ENCODE measurements at regions not wholly inside any gene's neighbourhood (a gene's known extent, or its start where the extent isn't known, plus 50 kb on each side); places are given as distances from the start of the nearest gene placed in this dataset.
"Not testable (repeated sequence)": the region's sequence is repeated elsewhere in the genome, so short reads cannot be mapped to it uniquely, and the experiment has no call there.

DNA sequence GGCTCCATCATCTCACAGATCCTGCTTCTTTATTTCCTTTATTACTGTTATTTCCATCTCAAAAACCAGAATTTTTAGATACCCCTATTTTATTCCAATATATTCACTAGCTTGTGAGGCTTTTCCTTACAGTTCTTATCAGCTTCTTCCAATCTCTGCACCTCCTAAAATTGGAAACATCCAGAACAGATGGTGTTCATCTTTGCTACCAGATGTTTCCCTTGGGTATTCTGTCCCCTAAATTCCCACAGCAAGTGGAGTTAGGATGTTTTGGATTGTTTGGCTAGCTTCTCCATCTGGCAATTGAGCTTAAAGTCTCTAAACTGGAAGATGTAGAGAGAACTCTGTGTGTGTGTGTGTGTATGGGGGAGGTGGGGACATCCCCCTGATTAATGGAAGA is 580.4 kb downstream of the DTWD2 start:
- H3K4me1 Mint-ChIP-seq (ENCODE audit: low read depth): no peaks in the 10 kb centered on the region
- no peak overlapping the region for H3K4me3 Mint-ChIP-seq
- peaks cover 10% of the 10 kb centered on the region for H3K9me3 Mint-ChIP-seq
- H3K27me3 Mint-ChIP-seq (ENCODE audit: low read depth): no peaks in the 10 kb centered on the region
- no peak overlapping the region for H3K27ac Mint-ChIP-seq
- H3K36me3 Mint-ChIP-seq (ENCODE audit: low read depth): no peaks in the 10 kb centered on the region

DNA sequence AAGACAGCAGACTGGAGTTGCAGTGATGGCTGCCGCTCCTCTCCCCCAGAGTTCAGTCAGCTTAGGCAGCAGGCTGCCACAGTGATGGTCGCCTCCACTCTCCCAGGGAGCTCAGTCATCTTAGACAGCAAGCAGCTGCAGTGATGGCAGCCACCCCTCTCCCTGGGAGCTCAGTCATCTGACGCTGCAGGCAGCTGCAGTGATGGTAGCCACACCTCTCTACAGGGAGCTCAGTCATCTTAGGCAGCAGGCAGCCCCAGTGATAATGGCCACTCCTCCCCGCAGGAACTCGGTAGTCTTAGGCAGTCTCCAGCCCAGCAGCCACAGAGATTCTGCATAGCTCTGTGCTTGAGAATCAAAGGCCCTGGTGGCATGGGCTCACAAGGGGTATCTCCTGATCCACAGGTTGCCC is 582.7 kb downstream of the DTWD2 start:
- Mint-ChIP-seq H3K4me3 (no peak overlapping the region), H3K36me3 (ENCODE audit: low read depth) (no peaks in the 10 kb centered on the region), H3K27ac (no peak overlapping the region), H3K27me3 (ENCODE audit: low read depth) (no peaks in the 10 kb centered on the region), H3K4me1 (ENCODE audit: low read depth) (no peaks in the 10 kb centered on the region), H3K9me3 (peaks cover 10% of the 10 kb centered on the region)

DNA sequence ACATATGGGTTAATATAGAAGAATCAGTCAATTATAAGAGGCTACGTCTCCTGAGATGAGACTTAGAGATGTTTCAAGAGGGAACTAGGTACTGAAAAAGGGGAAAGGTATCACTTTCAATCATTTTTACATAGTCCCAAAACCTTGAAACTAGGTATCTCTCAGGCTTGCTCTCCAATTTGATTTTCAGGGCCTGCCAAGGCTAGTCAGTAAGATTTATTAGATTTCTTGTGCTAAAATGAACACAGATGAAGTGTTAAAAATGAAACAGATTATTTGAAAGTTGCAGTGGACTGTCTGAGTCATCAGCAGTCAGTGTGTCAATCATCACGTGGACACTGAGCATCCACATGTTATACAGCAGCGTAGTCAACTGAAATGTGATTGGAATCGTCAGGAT is 591.1 kb downstream of the DTWD2 start:
- no peak overlapping the region for H3K27ac Mint-ChIP-seq
- no peaks in the 10 kb centered on the region for H3K9me3 Mint-ChIP-seq
- H3K27me3 Mint-ChIP-seq (ENCODE audit: low read depth): no peaks in the 10 kb centered on the region
- H3K4me1 Mint-ChIP-seq (ENCODE audit: low read depth): no peaks in the 10 kb centered on the region
- no peaks in the 10 kb centered on the region for H3K36me3 Mint-ChIP-seq (ENCODE audit: low read depth)
- no peak overlapping the region for H3K4me3 Mint-ChIP-seq

DNA sequence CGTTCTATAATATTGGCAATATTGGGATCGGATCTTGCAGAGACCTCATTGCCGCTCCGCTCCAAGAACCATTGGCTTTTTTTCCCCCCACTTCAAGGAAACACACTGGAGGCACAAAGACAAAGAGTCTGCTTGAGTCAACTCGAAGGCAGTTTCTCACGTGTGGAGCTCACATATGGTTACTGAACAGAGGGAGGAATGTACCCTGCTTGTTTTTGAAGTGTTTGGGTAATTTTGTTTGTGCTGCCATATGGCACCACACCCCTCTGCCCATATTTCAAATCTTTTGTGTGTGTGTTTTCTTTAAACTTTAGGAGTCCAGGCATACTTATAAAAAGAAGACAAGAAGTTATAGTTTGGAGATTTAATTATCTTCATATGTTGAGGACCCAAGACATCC is 595.9 kb downstream of the DTWD2 start:
- Mint-ChIP-seq H3K27ac (no peak overlapping the region), H3K4me1 (ENCODE audit: low read depth) (no peaks in the 10 kb centered on the region), H3K27me3 (ENCODE audit: low read depth) (no peaks in the 10 kb centered on the region), H3K4me3 (no peak overlapping the region), H3K36me3 (ENCODE audit: low read depth) (no peaks in the 10 kb centered on the region), H3K9me3 (no peaks in the 10 kb centered on the region)

DNA sequence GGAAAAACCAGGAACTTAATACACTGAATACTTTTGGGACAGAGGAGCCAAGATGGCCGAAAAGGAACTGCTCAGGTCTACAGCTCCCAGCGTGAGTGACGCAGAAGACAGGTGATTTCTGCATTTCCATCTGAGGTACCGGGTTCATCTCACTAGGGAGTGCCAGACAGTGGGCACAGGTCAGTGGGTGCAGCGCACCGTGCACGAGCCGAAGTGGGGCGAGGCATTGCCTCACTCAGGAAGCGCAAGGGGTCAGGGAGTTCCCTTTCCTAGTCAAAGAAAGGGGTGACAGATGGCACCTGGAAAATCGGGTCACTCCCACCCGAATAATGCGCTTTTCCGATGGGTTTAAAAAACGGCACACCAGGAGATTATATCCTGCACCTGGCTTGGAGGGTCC is 605.4 kb downstream of the DTWD2 start:
- peaks cover 15% of the 10 kb centered on the region for H3K9me3 Mint-ChIP-seq
- H3K27ac Mint-ChIP-seq; H3K27me3 Mint-ChIP-seq (ENCODE audit: low read depth); H3K4me3 Mint-ChIP-seq; H3K4me1 Mint-ChIP-seq (ENCODE audit: low read depth); H3K36me3 Mint-ChIP-seq (ENCODE audit: low read depth): not testable (repeated sequence)

DNA sequence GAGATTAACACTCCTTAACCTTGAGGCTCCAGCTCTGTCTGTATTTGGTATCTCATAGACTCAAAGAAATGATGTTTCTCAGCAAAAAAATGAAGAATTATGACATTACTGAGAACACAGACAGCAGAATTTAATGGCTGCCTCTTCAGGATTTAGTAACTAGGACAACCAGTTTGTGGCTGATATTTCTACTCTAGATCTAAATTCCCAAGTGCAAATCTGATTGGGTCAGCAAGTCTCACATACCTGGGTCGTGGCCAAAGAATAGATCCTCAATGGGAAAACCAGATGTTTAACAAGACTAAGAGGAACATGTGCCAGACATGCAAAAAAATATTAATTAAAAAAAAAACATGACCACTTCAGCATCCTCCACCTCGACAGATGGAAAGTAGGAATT is 608.9 kb downstream of the DTWD2 start:
- Mint-ChIP-seq H3K4me3 (no peak overlapping the region), H3K9me3 (peaks cover 11% of the 10 kb centered on the region), H3K4me1 (ENCODE audit: low read depth) (no peaks in the 10 kb centered on the region), H3K27ac (no peak overlapping the region), H3K36me3 (ENCODE audit: low read depth) (no peaks in the 10 kb centered on the region), H3K27me3 (ENCODE audit: low read depth) (no peaks in the 10 kb centered on the region)

DNA sequence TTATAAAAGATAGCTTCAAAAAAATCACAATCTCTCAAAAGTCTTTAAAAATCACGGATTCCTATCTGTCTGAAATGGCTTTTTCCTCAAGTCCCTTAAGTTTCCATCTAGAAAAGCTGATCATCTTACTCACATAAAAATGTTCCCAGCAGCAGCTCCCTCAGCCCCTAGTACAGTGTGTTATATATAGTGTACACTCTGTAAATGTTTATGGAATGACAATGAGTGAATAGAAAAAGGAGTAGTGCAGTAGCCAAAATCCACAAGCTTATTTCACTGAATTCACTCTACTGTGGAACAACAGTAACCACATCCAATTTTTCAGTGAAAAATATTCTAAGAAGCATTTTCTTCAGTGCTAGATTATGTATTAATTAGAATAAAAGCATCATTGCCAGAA is 609.4 kb downstream of the DTWD2 start:
- Mint-ChIP-seq H3K27ac (no peak overlapping the region), H3K4me3 (no peak overlapping the region), H3K36me3 (ENCODE audit: low read depth) (no peaks in the 10 kb centered on the region), H3K27me3 (ENCODE audit: low read depth) (no peaks in the 10 kb centered on the region), H3K9me3 (peaks cover 6% of the 10 kb centered on the region), H3K4me1 (ENCODE audit: low read depth) (no peaks in the 10 kb centered on the region)

DNA sequence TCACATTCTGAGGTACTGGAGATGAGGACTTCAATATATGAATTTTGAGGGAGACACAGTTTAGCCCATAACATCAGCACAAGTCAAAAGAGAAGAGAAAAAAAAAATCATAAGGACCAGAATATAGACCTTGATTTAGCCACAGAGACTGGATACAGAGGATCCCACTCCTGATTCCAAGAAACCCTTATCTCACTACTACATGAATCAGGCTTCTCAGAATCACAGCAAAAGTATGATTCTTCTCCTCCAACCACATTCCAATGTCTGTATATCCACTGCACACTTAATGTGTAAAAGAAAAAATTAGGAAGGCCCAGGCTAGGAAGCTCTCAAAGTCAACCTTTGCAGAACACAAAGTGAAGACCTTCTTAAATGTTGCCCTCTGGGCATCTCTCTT is 610.9 kb downstream of the DTWD2 start:
- no peaks in the 10 kb centered on the region for H3K27me3 Mint-ChIP-seq (ENCODE audit: low read depth)
- no peaks in the 10 kb centered on the region for H3K4me1 Mint-ChIP-seq (ENCODE audit: low read depth)
- no peak overlapping the region for H3K27ac Mint-ChIP-seq
- no peaks in the 10 kb centered on the region for H3K36me3 Mint-ChIP-seq (ENCODE audit: low read depth)
- H3K9me3 Mint-ChIP-seq: peaks cover 6% of the 10 kb centered on the region
- no peak overlapping the region for H3K4me3 Mint-ChIP-seq

DNA sequence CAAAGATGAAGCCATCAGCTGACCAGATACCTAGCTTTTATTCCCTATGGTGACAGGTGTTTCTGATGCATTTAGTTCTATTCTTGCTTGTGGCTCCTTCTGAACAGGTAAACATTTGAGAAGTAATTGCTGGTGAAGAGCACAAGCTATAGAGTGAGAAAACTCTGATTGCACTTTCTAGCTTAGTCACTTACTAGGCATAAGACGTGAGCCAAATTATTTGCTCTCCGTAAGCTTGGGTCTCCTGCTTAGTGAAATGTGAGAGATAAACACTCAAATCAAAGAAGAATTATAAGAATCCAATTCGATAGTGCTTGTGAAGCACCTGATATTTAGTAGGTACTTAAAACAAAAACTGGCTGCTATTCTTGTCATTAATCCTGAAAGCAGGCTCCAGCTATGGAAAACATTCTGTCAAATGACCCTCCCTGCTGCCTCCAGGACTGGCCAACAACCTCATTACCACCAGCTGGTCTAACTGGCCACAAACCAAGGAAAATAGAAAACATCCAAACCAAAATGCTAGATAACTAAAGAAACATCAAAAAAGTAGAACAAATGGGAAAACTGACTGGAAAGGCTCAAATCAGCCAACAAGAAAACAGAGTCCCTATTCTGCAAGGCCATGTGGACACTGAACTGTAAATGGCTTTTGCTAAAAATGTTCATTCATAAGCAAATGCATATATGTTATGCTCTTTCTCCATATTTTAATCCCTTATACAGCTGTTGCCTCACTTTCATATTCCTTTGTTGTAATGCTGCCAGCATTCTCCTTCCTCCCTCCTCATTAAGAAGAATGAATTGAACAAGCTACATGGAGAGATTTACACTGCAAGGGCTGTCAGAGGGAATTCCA is 616.1 kb downstream of the DTWD2 start:
- H3K27ac Mint-ChIP-seq: no peak overlapping the region
- H3K27me3 Mint-ChIP-seq (ENCODE audit: low read depth): no peaks in the 10 kb centered on the region
- no peaks in the 10 kb centered on the region for H3K9me3 Mint-ChIP-seq
- H3K4me3 Mint-ChIP-seq: no peak overlapping the region
- no peaks in the 10 kb centered on the region for H3K36me3 Mint-ChIP-seq (ENCODE audit: low read depth)
- H3K4me1 Mint-ChIP-seq (ENCODE audit: low read depth): no peaks in the 10 kb centered on the region

DNA sequence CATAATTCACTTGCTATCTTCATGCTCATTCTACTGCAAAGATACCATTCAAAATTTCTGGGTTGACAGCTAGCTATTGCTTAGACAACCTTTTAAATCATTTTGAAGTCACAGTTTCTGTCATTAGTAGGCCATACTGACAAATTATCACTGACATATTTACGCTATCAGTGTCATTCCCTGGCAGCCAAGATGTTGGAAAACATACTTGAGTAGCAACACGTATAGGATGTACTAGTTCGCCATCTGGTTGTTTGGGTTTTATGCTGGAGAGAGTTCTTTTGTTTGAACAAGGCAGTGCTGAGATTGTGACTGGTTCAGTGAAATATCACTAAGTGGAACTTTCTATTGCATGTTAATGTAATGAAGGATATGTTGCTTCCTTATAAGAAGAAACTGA is 621.9 kb downstream of the DTWD2 start:
- no peaks in the 10 kb centered on the region for H3K9me3 Mint-ChIP-seq
- no peaks in the 10 kb centered on the region for H3K36me3 Mint-ChIP-seq (ENCODE audit: low read depth)
- H3K27ac Mint-ChIP-seq: no peak overlapping the region
- no peaks in the 10 kb centered on the region for H3K4me1 Mint-ChIP-seq (ENCODE audit: low read depth)
- no peaks in the 10 kb centered on the region for H3K27me3 Mint-ChIP-seq (ENCODE audit: low read depth)
- no peak overlapping the region for H3K4me3 Mint-ChIP-seq

DNA sequence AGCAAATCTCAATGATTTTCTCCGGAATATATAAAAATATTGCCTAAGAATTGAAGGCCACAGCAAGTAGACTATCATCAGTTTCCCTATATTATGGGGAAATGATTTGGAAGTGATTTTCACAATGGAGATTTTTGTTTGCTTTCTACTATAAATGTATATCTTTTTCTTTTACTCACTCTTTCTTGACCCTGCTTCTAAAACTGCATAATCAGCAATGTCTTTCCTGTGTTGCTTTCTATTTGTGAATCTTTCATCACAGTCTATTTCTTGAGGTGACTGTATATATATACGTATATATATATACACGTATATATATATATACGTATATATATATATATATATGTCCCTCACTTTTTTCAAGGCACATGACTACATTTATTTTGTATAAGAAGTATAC is 622.6 kb downstream of the DTWD2 start:
- H3K4me3 Mint-ChIP-seq: no peak overlapping the region
- no peaks in the 10 kb centered on the region for H3K36me3 Mint-ChIP-seq (ENCODE audit: low read depth)
- no peaks in the 10 kb centered on the region for H3K27me3 Mint-ChIP-seq (ENCODE audit: low read depth)
- H3K27ac Mint-ChIP-seq: no peak overlapping the region
- no peaks in the 10 kb centered on the region for H3K4me1 Mint-ChIP-seq (ENCODE audit: low read depth)
- H3K9me3 Mint-ChIP-seq: no peaks in the 10 kb centered on the region

DNA sequence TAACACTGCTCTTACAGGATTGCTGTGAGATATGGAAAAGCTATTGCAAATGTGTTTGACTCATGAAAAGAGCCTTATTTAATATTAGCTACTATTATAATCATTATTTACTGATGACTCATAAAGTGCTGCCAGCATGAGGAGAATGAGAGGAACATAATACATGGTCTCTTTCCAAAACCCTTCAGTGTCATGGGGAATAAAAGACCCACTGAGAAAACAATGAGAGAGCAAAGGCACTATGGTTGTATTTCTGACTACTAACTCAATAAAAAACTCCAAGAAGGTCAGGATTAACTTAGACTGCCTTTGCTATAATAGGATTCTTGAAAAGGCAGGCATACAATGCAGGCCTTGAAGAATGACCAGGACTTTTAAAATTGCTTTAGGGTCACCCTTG is 633.5 kb downstream of the DTWD2 start:
- Mint-ChIP-seq H3K27me3 (ENCODE audit: low read depth) (no peaks in the 10 kb centered on the region), H3K9me3 (no peaks in the 10 kb centered on the region), H3K36me3 (ENCODE audit: low read depth) (no peaks in the 10 kb centered on the region), H3K4me1 (ENCODE audit: low read depth) (no peaks in the 10 kb centered on the region), H3K27ac (no peak overlapping the region), H3K4me3 (no peak overlapping the region)

DNA sequence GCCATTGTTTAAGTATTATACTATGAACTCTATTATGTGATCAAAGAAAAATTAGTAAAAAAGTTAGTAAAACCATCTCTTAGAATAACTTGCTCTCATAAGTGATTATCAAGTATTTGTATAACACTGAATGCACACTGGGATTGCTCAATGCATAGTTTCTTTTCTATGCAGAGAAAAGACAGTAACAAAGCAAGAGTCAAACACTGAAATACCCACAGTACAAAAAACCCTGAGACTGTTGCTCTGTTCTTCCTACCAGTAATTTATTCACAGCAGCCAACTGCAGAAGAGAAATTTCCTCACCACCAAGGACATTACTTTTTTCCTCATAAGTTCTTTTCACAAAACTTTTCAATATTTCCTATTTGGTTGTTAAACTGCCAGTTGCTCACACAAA is 634.4 kb downstream of the DTWD2 start:
- Mint-ChIP-seq H3K27me3 (ENCODE audit: low read depth) (no peaks in the 10 kb centered on the region), H3K4me1 (ENCODE audit: low read depth) (no peaks in the 10 kb centered on the region), H3K27ac (no peak overlapping the region), H3K4me3 (no peak overlapping the region), H3K9me3 (no peaks in the 10 kb centered on the region), H3K36me3 (ENCODE audit: low read depth) (no peaks in the 10 kb centered on the region)

DNA sequence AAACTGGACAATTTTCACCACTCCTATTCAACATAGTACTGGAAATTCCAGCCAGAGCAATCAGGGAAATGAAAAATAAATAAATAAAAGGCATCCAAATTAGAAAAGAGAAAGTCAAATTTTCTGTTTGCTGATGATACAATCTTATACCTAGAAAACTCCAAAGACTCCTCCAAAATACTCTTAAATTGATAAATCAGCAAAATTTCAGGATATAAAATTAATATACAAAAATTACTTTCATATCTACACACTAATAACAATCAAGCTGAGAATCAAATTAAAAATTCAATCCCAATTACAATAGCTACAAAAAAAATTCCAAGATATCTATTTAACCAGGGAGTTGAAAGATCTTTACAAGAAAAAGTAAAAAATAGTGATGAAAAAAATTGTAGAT is 651.9 kb downstream of the DTWD2 start:
- Mint-ChIP-seq H3K27me3 (ENCODE audit: low read depth) (no peaks in the 10 kb centered on the region), H3K9me3 (peaks cover 8% of the 10 kb centered on the region), H3K4me3 (no peak overlapping the region), H3K4me1 (ENCODE audit: low read depth) (no peaks in the 10 kb centered on the region), H3K27ac (no peak overlapping the region), H3K36me3 (ENCODE audit: low read depth) (no peaks in the 10 kb centered on the region)

DNA sequence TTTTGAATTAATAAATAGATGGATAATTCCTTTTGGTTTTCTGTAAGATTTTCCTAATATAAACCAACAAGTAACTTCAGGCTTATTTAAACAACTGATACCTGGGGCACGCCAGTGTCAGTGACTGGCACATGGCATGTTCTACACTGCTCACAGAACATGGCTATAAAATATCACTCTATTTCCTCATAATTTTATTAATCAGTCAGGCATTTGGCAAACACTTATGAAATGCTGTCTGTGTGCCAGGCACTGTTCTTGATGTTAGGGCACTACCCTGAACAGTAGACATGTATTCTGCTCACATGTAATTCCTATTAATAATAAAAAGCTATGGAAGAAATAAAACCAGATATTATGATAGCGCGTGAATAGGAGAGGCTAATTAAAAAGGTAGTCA is 661.0 kb downstream of the DTWD2 start:
- Mint-ChIP-seq H3K36me3 (ENCODE audit: low read depth) (no peaks in the 10 kb centered on the region), H3K27me3 (ENCODE audit: low read depth) (no peaks in the 10 kb centered on the region), H3K4me3 (no peak overlapping the region), H3K4me1 (ENCODE audit: low read depth) (no peaks in the 10 kb centered on the region), H3K27ac (no peak overlapping the region), H3K9me3 (peaks cover 9% of the 10 kb centered on the region)
